ENCODE measurements at regions not wholly inside any gene's neighbourhood (a gene's known extent, or its start where the extent isn't known, plus 50 kb on each side); places are given as distances from the start of the nearest gene placed in this dataset.

DNA sequence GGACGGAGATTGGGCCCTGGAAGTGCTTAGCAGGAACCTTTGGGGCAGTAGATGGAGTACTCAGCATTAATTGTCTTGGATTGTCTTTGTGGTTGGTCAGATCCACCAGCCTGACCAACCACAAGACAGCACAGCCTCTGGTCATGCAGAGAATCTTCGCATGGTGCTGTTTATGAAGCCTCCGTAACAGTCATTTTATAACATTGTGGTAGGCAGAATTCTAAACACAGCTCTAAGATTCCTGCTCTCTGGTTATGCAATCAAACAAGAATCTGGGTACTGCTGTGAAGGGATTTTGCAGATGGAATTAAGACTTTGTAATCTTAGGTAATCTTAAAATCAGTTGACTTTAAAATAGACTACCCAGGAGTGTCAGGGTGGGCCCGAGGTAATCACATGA, 312.2 kb upstream of the GOT2 start:
- TF ChIP-seq GATA2 (IDR thresholded peaks at IDR 0.05; ENCODE audit: low read depth, low read length): no peak
- TF ChIP-seq GATA3 (IDR thresholded peaks at IDR 0.05; ENCODE audit: low read depth, low read length): no peak

Data from SH-SY5Y (cell line).